GM19023 (cell line): ENCODE measurements at regions not wholly inside any gene's neighbourhood (a gene's known extent, or its start where the extent isn't known, plus 50 kb on each side); places are given as distances from the start of the nearest gene placed in this dataset.

Experiments
- ATAC-seq: cut with Tn5 transposase; IDR thresholded peaks from one replicate; pipeline ENCODE4 v1.9.1; 2021; ENCODE audit warnings: mild to moderate bottlenecking, moderate library complexity; ENCODE audit not compliant: unreplicated experiment

GRCh38 chr5:72623323-72623722 lies 116.1 kb upstream of the ZNF366 start:
- no peak for ATAC-seq

- ATAC-seq = no peak
These were observed 115.1 kb upstream of the ZNF366 start for GRCh38 chr5:72622170-72622760.

- ATAC-seq = no peak
These were observed 114.4 kb upstream of the ZNF366 start for GRCh38 chr5:72621576-72621975.

- ATAC-seq = no peak
These were observed 112.5 kb upstream of the ZNF366 start for GRCh38 chr5:72619677-72620076.

GRCh38 chr5:72619251-72619650 lies 112.0 kb upstream of the ZNF366 start:
- no peak for ATAC-seq

GRCh38 chr5:72618708-72619107 lies 111.5 kb upstream of the ZNF366 start:
- no peak for ATAC-seq

GRCh38 chr5:72615061-72615460 lies 107.9 kb upstream of the ZNF366 start:
- no peak for ATAC-seq

GRCh38 chr5:72613515-72613914 lies 106.3 kb upstream of the ZNF366 start:
- no peak for ATAC-seq

- ATAC-seq = no peak
These were observed 105.6 kb upstream of the ZNF366 start for GRCh38 chr5:72612810-72613209.

GRCh38 chr5:72611118-72611730 lies 104.0 kb upstream of the ZNF366 start:
- peak; percentile 74 for ATAC-seq

GRCh38 chr5:72608926-72609325 lies 101.7 kb upstream of the ZNF366 start:
- no peak for ATAC-seq

GRCh38 chr5:72608297-72608696 lies 101.1 kb upstream of the ZNF366 start:
- ATAC-seq = no peak

GRCh38 chr5:72607381-72607780 lies 100.2 kb upstream of the ZNF366 start:
- no peak for ATAC-seq

GRCh38 chr5:72606525-72606924 lies 99.3 kb upstream of the ZNF366 start:
- ATAC-seq = no peak

GRCh38 chr5:72605632-72606031 lies 98.4 kb upstream of the ZNF366 start:
- no peak for ATAC-seq

GRCh38 chr5:72604798-72605154 lies 97.6 kb upstream of the ZNF366 start:
- no peak for ATAC-seq

GRCh38 chr5:72604111-72604797 lies 97.0 kb upstream of the ZNF366 start:
- no peak for ATAC-seq

- no peak for ATAC-seq
These were observed 95.8 kb upstream of the ZNF366 start for GRCh38 chr5:72602696-72603685.

GRCh38 chr5:72601861-72602260 lies 94.7 kb upstream of the ZNF366 start:
- no peak for ATAC-seq

GRCh38 chr5:72600391-72600981 lies 93.3 kb upstream of the ZNF366 start:
- ATAC-seq = no peak
